ENCODE measurements at regions not wholly inside any gene's neighbourhood (a gene's known extent, or its start where the extent isn't known, plus 50 kb on each side); places are given as distances from the start of the nearest gene placed in this dataset.
"Not testable (repeated sequence)": the region's sequence is repeated elsewhere in the genome, so short reads cannot be mapped to it uniquely, and the experiment has no call there.

- DNase-seq: no peak
Measured at GRCh38 chrX:1140236-1140681, 72.2 kb downstream of the CRLF2 start.

GRCh38 chrX:1139185-1139500, 73.3 kb downstream of the CRLF2 start:
- no peak for DNase-seq

GRCh38 chrX:1138476-1139184, 73.8 kb downstream of the CRLF2 start:
- no peak for DNase-seq

GRCh38 chrX:1137531-1137930, 74.9 kb downstream of the CRLF2 start:
- DNase-seq: no peak

- not testable (repeated sequence) for DNase-seq
Measured at GRCh38 chrX:1136582-1136981, 75.9 kb downstream of the CRLF2 start.

- DNase-seq: no peak
Measured at GRCh38 chrX:1134976-1135375, 77.5 kb downstream of the CRLF2 start.

- no peak for DNase-seq
Measured at GRCh38 chrX:1134156-1134555, 78.3 kb downstream of the CRLF2 start.

- DNase-seq: no peak
Measured at GRCh38 chrX:1126738-1127137, 85.7 kb downstream of the CRLF2 start.

GRCh38 chrX:1124531-1124930, 87.9 kb downstream of the CRLF2 start:
- no peak for DNase-seq

- DNase-seq: not testable (repeated sequence)
Measured at GRCh38 chrX:1122851-1123250, 89.6 kb downstream of the CRLF2 start.

GRCh38 chrX:1119275-1119674, 93.2 kb downstream of the CRLF2 start:
- DNase-seq: no peak

GRCh38 chrX:1118572-1119199, 93.8 kb downstream of the CRLF2 start:
- DNase-seq: no peak

GRCh38 chrX:1115411-1115810, 97.0 kb downstream of the CRLF2 start:
- DNase-seq: not testable (repeated sequence)

- no peak for DNase-seq
Measured at GRCh38 chrX:1112321-1112720, 100.1 kb downstream of the CRLF2 start.

GRCh38 chrX:1111601-1112300, 100.7 kb downstream of the CRLF2 start:
- DNase-seq: no peak

GRCh38 chrX:1109580-1110119, 102.8 kb downstream of the CRLF2 start:
- no peak for DNase-seq

- no peak for DNase-seq
Measured at GRCh38 chrX:1108501-1109445, 103.7 kb downstream of the CRLF2 start.

GRCh38 chrX:1106478-1107210, 105.8 kb downstream of the CRLF2 start:
- no peak for DNase-seq

- no peak for DNase-seq
Measured at GRCh38 chrX:1105671-1106419, 106.6 kb downstream of the CRLF2 start.

- not testable (repeated sequence) for DNase-seq
Measured at GRCh38 chrX:1105031-1105430, 107.4 kb downstream of the CRLF2 start.

GRCh38 chrX:1103360-1103759, 109.1 kb downstream of the CRLF2 start:
- no peak for DNase-seq

Measured in CD4-positive, alpha-beta T cell treated with Interferon alpha-2 for 1 hour (primary cell).